SKM-1 treated with dmso at 0.1 percent for 144 hours (cell line): ENCODE measurements at regions not wholly inside any gene's neighbourhood (a gene's known extent, or its start where the extent isn't known, plus 50 kb on each side); places are given as distances from the start of the nearest gene placed in this dataset.
"Not testable (repeated sequence)": the region's sequence is repeated elsewhere in the genome, so short reads cannot be mapped to it uniquely, and the experiment has no call there.

ENCODE experiments used
- DNase-seq: peaks from one replicate; lab custom pipeline; 2025; ENCODE audit not compliant: unreplicated experiment; lab: John Stamatoyannopoulos, UW

- DNase-seq, result no peak
Observed at GRCh38 chr1:73511038-73511437, 686.9 kb downstream of the LRRIQ3 start.

GRCh38 chr1:73500154-73500553 lies 697.8 kb downstream of the LRRIQ3 start:
- DNase-seq, result no peak

GRCh38 chr1:73499671-73500070 lies 698.3 kb downstream of the LRRIQ3 start:
- no peak for DNase-seq

- no peak for DNase-seq
Observed at GRCh38 chr1:73491621-73492020, 706.4 kb downstream of the LRRIQ3 start.

GRCh38 chr1:73475316-73475870 lies 722.6 kb downstream of the LRRIQ3 start:
- no peak for DNase-seq

- no peak for DNase-seq
Observed at GRCh38 chr1:73472810-73473209, 725.2 kb downstream of the LRRIQ3 start.

- DNase-seq, result no peak
Observed at GRCh38 chr1:73467731-73468130, 730.2 kb downstream of the LRRIQ3 start.

- DNase-seq, result no peak
Observed at GRCh38 chr1:73463873-73464272, 734.1 kb downstream of the LRRIQ3 start.

GRCh38 chr1:73452522-73452921 lies 745.5 kb downstream of the LRRIQ3 start:
- no peak for DNase-seq

GRCh38 chr1:73450668-73451067 lies 747.3 kb downstream of the LRRIQ3 start:
- DNase-seq, result not testable (repeated sequence)

GRCh38 chr1:73411479-73411878 lies 786.5 kb downstream of the LRRIQ3 start:
- DNase-seq, result no peak

- no peak for DNase-seq
Observed at GRCh38 chr1:73401666-73402065, 796.3 kb downstream of the LRRIQ3 start.

GRCh38 chr1:73382966-73383365 lies 815.0 kb downstream of the LRRIQ3 start:
- no peak for DNase-seq

- no peak for DNase-seq
Observed at GRCh38 chr1:73366734-73367413, 831.1 kb downstream of the LRRIQ3 start.

- no peak for DNase-seq
Observed at GRCh38 chr1:73359001-73359400, 839.0 kb downstream of the LRRIQ3 start.

GRCh38 chr1:73356485-73356884 lies 841.5 kb downstream of the LRRIQ3 start:
- no peak for DNase-seq

- no peak for DNase-seq
Observed at GRCh38 chr1:73343947-73344346, 854.0 kb downstream of the LRRIQ3 start.

GRCh38 chr1:73333847-73334503 lies 864.0 kb downstream of the LRRIQ3 start:
- no peak for DNase-seq

- no peak for DNase-seq
Observed at GRCh38 chr1:73331726-73332125, 866.2 kb downstream of the LRRIQ3 start.

- DNase-seq, result no peak
Observed at GRCh38 chr1:73327998-73328397, 870.0 kb downstream of the LRRIQ3 start.

GRCh38 chr1:73327180-73327793 lies 870.7 kb downstream of the LRRIQ3 start:
- DNase-seq, result no peak

- DNase-seq, result no peak
Observed at GRCh38 chr1:73326663-73327062, 871.3 kb downstream of the LRRIQ3 start.
